Lower leg skin (tissue), 3 donors: ENCODE measurements at regions not wholly inside any gene's neighbourhood (a gene's known extent, or its start where the extent isn't known, plus 50 kb on each side); places are given as distances from the start of the nearest gene placed in this dataset.

Experiments used
- POLR2A ChIP-seq, 2 donors: fragments of 450-650 bp; IDR thresholded peaks; one replicate each; pipeline ENCODE4 v1.6.1; 2016 to 2017; ENCODE audit warnings: antibody characterized with exemption in 2 of 2, mild to moderate bottlenecking in 1 of 2, moderate library complexity in 1 of 2
- TF ChIP-seq, protein P1 (sequence below), 3 donors: fragments of 450-650 bp; IDR thresholded peaks; one replicate each; pipeline ENCODE4 v1.5.1; 2016; ENCODE audit warnings: antibody characterized with exemption in 3 of 3, mild to moderate bottlenecking in 3 of 3, moderate library complexity in 2 of 3

DNA sequence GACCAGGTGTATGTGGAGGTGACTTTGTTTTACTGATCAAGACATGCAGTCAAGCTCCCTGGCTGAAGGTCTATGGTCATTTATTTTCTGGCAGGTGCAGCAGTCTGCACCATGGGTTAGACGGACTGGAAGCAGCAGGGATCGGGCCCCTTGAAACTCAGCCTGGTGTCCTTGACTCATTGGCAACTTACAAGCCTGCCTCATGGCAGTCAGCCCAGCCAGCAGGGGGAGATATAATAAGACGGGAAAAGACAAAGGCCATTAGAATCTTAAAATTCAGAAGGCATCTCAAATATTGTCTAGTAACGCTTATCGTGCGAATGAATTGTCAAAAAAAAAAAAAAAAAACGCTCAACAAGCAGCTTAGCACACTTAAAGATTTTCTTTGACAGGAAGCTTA lies 308.2 kb downstream of the EN1 start:
- TF ChIP-seq, protein P1, sequence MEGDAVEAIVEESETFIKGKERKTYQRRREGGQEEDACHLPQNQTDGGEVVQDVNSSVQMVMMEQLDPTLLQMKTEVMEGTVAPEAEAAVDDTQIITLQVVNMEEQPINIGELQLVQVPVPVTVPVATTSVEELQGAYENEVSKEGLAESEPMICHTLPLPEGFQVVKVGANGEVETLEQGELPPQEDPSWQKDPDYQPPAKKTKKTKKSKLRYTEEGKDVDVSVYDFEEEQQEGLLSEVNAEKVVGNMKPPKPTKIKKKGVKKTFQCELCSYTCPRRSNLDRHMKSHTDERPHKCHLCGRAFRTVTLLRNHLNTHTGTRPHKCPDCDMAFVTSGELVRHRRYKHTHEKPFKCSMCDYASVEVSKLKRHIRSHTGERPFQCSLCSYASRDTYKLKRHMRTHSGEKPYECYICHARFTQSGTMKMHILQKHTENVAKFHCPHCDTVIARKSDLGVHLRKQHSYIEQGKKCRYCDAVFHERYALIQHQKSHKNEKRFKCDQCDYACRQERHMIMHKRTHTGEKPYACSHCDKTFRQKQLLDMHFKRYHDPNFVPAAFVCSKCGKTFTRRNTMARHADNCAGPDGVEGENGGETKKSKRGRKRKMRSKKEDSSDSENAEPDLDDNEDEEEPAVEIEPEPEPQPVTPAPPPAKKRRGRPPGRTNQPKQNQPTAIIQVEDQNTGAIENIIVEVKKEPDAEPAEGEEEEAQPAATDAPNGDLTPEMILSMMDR (IDR thresholded peaks at IDR 0.05) = no peak
- TF ChIP-seq POLR2A (IDR thresholded peaks at IDR 0.05) = no peak
